NCI-H1417 treated with DMSO at 0.1 percent for 48 hours (cell line): ENCODE measurements at regions not wholly inside any gene's neighbourhood (a gene's known extent, or its start where the extent isn't known, plus 50 kb on each side); places are given as distances from the start of the nearest gene placed in this dataset.
"Not testable (repeated sequence)": the region's sequence is repeated elsewhere in the genome, so short reads cannot be mapped to it uniquely, and the experiment has no call there.

Source experiments
- DNase-seq: peaks from one replicate; lab custom pipeline; 2025; lab: John Stamatoyannopoulos, UW

DNA sequence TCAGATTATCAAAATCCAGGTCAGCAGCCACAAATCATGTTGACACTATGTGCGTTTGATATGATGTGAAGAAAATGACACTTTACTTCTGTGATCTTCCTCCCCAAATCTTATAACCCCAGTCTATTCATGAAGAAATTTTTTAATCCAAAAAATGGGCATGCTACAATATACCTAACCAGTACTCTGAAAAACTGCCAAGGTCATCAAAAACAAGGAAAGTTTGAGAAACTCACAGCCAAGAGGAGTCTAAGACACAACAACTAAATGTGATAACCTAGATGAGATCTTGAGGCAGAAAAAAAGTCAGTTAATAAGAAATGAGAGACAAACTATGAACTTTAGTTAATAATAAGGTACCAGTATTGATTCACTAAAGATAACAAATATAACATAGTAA, 200.6 kb upstream of the IRAK1BP1 start:
- no peak for DNase-seq

DNA sequence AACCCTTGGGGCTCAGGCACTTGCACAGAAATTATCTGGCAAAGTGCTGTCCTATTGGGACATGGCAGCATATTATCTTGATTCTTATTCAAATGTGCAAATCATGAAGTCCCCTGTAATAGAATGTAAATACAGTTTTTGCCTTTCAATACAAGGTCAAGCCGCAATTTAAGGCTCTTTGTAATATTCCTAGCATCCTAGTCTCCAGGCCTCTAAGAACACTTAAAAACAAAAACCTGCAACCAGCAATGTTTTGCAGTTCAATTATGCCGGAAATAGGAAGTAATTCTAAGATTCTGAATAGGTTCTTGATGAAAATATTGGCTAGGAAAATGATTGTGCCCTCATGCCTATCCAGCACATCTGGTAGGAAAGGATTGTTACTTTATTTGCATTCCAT, 197.2 kb upstream of the IRAK1BP1 start:
- no peak for DNase-seq

DNA sequence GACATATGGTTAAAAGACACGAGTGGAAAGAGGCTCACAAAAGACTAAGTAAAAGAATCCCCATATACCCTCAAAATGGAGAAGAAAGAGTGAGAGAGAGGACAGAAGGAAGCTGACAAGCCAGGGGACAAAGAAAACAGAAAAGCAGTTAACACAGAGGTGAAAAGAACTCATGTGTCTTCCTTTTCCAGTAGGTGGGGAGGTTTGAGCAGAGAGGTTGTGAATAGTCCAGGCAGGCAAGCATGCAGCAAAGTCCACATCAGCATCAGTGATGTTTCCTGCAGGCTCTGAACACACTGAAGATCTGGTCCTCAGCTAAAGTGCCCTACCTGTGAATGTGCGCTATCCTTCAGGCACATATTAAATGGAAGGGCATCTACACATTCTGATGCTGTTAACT, 196.5 kb upstream of the IRAK1BP1 start:
- no peak for DNase-seq

DNA sequence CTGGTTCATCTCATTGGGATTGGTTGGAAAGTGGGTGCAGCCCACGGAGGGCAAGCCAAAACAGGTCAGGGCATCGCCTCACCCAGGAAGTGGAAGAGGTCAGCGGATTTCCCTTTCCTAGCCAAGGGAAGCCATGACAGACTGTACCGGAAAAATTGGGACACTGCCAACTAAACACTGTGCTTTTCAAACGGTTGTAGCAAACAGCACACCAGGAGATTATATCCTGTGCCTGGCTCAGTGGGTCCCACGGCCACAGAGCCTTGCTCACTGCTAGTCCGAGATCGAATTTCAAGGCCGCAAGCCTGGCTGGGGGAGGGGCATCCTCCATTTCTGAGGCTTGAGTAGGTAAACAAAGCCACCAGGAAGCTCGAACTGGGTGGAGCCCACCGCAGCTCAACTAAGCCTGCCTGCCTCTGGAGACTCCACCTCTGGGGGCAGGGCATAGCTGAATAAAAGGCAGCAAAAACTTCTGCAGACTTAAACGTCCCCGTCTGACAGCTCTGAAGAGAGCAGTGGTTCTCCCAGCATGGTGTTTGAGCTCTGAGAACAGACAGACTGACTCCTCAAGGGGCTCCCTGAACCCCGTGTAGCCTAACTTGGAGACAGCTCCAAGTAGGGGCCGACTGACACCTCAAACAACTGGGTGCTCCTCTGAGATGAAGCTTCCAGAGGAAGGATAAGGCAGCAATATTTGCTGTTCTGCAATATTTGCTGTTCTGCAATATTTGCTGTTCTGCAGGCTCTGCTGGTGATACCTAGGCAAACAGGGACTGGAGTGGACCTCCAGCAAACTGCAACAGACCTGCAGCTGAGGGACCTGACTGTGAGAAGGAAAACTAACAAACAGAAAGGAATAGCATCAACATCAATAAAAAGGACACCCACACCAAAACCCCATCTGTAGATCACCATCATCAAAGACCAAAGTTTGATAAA, 191.0 kb upstream of the IRAK1BP1 start:
- DNase-seq: not testable (repeated sequence)

DNA sequence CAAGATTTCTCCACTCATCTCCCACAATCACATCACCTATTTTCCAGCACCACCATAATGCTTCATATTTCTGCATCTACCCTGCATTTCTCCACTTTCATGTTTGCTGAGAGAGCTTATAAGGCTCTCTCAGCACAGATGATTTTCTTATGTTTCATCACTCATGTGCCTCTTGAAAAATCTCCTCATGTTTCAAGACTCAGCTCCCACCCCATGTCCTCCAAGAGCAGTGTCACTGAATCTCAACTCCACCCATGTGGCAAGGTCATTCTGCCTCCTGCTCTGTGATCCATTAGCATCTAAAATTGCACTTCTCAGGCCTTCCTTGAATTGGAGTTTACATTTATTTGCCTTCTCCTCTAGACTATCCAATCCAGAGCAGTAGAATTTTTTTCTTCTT, 178.7 kb upstream of the IRAK1BP1 start:
- DNase-seq: no peak

DNA sequence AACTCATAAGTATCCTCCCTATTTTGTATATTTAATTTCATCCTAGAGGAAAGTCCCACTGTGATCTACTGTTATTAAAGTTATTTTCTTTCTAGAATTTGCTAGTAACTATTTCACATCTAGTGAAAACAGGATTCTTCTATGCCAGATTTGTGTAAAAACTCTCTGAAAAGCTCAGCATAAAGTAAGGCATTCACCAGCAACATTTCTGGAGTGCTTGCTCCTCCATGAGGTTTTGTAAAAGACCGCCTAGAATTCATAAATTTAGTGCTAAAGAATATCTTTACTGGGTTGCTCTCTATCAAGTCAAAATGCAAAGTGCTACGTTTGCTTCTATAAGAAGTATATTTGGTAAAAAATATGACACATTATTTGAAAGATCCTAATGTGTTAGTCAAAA, 173.5 kb upstream of the IRAK1BP1 start:
- DNase-seq: no peak

DNA sequence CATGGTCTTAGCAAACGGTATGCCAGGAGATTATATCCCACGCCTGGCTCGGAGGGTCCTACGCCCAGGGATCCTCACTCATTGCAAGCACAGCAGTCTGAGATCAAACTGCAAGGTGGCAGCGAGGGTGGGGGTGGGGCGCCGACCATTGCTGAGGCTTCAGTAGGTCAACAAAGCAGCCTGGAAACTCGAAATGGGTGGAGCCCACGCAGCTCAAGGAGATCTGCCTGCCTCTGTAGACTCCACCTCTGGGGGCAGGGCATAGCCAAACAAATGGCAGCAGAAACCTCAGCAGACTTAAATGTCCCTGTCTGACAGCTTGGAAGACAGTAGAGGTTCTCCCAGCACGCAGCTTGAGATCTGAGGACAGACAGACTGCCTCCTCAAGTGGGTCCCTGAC, 172.7 kb upstream of the IRAK1BP1 start:
- not testable (repeated sequence) for DNase-seq

DNA sequence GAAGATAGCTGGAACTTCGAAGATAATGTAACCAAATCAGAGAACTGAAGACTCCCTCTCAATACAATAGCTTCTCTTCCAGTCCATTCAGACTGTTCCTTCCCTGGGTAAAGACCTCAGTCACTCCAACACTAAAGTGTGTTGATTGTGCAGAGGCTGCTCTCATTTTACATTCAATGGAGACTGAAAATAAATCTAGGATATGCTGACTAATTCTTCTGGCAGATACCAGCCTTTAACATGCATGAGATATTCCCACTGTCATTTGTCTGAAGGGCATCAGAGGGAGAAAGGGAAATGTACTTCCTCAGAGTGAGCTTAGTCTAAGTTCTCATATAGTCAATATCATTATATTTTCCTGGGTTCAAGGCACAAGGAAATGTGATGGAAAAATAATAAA, 166.4 kb upstream of the IRAK1BP1 start:
- no peak for DNase-seq

DNA sequence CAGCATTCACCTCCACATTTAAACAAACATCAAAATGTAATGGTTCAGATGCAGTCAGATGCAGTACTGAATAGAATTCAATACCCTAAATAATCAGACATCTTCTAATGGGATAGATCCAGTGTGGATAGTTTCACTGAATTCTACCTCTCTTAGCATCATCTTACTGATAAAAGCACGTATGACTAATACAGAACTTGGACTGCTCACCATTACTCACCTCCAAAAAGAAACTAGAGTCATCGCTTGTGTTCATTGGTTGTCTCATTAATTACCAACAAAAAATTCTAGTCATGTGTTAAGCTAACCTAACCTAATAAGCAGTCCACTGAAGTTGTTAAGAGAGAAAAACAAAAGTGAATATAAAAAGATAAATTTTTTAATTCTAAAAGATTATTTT, 165.9 kb upstream of the IRAK1BP1 start:
- DNase-seq: no peak

DNA sequence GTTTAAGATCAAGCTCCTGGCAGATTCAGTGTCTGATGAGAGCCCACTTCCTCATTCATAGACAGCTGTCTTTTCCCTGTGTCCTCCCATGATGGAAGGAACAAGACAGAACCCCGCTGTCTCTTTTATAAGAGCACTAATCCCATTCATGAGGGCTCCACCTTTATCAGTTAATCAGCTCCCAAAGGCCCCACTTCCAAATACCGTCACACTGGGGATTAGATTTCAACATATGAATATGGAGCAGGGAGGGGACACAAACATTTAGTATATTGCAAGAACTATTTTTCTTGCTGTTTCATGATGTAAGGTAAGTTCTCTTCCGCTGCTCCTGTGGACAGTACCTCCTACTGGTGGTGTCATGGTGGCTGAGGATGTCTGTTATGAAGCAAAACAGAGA, 158.3 kb upstream of the IRAK1BP1 start:
- DNase-seq: no peak

DNA sequence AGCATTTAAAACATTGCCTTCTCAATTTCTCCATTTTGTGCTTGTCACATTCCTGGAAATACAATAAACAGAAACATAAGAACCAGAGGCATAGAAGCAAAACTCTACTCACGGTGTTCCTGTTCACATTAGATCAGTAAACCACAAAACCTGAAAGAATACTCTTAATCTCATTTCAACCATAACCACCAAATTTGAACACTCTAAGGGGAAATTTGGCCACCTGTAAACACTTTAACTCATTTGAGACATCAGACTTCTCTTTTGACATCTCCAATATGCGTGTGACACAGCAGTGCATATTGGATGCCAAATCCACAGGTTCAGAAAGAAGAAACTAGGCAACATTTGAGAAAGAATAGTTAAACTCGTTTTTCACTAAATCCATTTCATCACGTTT, 153.8 kb upstream of the IRAK1BP1 start:
- no peak for DNase-seq

DNA sequence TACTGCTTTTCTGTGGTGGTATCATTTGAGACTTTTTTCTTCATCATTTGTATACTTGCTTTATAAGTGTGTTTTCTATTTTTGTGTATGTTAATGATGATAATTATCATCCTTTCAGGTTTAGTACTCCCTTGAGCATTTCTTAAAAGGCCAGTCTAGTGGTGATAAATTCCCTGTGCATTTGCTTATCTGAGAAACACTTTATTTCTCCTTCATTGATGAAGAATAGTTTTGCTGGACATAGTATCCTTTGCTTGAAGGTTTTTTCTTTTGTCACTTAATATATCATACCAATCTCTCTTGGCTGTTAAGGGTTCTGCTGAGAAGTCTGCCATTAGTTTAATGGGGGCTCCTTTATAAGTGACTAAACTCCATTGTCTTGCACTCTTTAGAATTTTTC, 123.2 kb upstream of the IRAK1BP1 start:
- no peak for DNase-seq

DNA sequence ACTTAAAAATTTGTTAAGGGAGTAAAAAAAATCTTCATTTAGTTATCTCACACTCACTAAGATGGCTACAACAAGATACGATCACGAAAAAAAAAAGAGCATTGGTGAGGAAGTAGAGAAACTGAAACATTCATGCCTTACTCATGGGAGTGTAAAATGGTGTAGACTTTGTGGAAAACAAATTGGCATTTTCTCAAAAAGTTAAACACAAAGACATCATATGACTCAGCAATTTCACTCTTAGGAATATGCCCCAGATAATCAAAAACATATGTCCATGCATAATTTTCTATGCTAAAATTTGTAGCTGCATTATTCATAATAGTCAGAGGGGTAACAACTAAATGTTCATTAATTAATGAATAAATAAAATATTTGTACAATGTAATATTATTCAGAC, 120.9 kb upstream of the IRAK1BP1 start:
- no peak for DNase-seq

DNA sequence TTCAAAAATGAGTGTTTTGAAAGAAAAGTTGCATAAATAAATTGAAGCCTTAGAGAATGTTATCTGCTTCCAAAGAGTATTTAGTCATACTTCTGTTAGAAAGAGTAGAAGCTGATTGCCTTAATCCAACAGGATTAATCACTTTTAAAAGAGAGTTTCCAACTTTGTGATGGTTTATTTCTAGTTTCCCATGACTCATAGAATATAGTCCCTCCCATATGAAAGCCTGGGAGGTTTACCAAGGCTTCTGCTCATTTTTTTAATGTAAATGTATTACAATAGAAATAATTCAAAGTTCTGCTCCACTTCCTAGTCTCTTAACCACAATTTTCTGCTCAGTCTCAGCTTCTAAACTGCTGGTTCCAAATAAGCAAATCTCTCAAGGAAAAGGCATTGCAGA, 118.0 kb upstream of the IRAK1BP1 start:
- DNase-seq: no peak

DNA sequence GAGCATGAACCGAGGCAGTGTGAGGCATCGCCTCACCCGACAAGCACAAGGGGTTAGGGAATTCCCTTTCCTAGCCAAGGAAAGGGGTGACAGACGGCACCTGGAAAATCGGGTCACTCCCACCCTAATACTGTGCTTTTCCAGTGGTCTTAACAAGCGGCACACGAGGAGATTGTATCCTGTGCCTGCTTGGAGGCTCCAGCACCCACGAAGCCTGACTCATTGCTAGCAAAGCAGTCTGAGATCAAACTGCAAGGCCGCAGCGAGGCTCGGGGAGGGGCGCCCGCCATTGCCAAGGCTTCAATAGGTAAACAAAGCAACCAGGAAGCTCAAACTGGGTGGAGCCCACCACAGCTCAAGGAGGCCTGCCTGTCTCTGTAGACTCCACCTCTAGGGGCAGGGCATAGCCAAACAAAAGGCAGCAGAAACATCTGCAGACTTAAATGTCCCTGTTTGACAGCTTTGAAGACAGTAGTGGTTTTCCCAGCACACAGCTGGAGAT, 109.0 kb upstream of the IRAK1BP1 start:
- not testable (repeated sequence) for DNase-seq

DNA sequence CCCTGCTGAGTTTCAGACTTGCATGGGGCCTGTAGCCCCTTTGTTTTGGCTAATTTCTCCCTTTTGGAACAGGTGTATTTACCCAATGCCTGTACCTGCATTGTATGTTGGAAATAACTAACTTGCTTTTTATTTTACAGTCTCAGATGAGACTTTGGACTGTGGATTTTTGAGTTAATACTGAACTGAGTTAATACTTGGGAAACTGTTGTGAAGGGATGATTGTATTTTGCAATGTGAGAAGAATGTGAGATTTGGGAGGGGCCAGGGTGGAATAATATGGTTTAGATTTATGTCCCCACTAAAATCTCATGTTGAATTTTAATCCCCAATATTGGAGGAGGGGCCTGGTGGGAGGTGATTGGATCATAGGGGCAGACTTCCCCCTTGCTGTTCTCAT, 99.1 kb upstream of the IRAK1BP1 start:
- DNase-seq: no peak

DNA sequence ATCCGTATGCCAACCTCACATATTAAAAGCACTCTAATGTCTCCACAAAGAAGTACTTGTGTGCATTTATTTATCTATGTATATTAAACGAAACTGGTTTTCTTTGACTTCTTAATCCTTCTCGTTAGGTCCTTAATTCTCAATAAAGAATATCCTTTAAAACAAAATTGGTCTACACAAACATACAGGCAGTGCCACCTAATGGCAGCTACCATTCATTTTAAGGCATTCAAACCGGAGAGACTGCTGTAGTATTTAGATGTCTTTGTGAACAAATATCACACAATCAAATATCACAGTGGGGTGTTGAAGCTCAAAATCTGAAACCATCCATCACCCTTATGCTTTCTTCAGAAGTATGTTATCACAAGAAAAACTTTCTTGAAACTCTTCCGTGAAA, 96.6 kb upstream of the IRAK1BP1 start:
- DNase-seq: no peak

DNA sequence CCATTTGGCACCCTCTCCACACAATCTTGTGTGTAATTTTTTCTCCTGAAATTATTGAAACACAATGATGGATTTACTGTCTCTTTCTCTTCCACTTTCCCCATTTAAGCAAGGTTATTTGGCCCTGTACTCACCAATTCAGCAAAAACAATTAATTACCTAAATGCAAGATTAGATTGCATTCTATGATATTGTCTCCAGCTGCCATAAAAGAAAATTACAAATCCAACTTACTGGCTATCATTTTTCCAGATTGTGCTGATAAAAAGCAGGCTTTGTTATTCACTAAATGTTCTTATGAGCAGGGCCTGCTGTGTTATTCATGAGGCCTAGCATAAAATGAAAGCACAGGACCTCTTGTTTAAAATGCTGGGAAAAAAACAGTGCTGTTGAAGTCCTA, 95.8 kb upstream of the IRAK1BP1 start:
- no peak for DNase-seq

DNA sequence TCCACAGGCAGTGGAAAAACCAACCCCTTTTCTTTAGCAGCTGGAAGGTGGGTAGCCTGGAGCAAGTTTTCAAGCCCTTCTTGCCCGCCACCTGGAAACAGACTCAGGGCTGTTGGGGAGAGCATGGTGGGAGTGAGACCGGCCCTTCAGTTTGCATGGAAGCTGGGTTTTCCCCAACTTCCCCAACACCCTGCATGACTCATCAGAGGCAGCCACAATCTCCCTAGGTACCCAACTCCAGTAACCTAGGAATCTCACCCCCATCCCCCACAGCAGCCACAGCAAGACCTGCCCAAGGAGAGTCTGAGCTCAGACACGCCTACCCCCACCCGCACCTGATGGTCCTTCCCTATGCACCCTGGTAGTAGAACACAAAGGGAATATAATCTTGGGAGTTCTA, 86.3 kb upstream of the IRAK1BP1 start:
- DNase-seq: no peak

DNA sequence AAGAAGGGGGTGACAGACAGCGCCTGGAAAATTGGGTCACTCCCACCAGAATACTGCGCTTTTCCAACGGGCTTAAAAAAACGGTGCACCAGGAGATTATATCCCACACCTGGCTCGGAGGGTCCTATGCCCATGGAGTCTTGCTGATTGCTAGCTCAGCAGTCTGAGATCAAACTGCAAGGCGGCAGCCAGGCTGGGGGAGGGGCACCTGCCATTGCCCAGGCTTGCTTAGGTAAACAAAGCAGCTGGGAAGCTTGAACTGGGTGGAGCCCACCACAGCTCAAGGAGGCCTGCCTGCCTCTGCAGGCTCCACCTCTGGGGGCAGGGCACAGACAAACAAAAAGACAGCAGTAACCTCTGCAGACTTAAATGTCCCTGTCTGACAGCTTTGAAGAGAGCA, 84.0 kb upstream of the IRAK1BP1 start:
- not testable (repeated sequence) for DNase-seq

DNA sequence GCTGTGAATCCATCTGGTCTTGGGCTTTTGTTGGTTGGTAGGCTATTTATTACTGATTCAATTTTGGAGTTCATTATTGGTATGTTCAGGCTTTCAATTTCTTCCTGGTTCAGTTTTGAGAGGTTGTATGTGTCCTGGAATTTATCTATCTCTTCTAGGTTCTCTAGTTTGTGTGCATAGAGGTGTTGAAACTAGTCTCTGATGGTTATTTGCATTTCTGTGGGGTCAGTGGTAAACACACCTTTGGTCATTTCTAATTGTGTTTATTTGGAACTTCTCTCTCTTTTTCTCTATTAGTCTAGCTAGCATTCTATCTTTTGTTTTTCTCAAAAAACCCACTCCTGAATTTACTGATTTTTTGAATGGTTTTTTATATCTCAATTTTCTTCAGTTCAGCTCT, 70.1 kb upstream of the IRAK1BP1 start:
- DNase-seq: no peak

DNA sequence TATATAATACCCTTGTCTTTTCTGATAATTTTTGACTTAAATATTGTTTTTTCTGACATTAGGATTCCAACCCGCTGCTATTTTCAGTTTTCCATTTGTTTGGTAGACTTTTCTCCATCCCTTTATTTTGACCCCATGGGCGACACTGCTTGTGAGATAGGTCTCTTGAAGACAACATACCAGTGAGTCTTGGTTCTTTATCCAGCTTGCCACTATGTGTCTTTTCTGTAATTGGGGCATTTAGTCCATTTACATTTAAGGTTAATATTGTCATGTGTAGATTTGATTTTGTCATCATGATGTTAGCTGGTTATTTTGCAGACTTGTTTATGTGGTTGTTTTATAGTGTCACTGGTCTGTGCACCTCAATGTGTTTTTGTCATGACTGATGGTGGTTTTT, 67.7 kb upstream of the IRAK1BP1 start:
- DNase-seq: no peak

DNA sequence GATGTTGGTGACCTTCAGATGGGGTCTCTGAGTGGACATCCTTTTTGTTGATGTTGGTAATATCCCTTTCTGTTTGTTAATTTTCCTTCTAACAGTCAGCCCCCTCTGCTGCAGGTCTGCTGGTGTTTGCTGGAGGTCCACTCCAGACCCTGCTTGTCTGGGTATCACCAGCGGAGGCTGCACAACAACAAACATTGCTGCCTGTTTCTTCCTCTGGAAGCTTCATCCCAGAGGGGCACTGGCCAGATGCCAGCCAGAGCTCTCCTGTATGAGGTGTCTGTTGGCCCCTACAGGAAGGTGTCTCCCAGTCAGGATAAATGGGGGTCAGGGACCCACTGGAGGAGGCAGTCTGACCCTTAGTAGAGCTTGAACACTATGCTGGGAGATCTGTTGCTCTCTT, 60.6 kb upstream of the IRAK1BP1 start:
- not testable (repeated sequence) for DNase-seq
